ENCODE measurements at regions not wholly inside any gene's neighbourhood (a gene's known extent, or its start where the extent isn't known, plus 50 kb on each side); places are given as distances from the start of the nearest gene placed in this dataset.

DNA sequence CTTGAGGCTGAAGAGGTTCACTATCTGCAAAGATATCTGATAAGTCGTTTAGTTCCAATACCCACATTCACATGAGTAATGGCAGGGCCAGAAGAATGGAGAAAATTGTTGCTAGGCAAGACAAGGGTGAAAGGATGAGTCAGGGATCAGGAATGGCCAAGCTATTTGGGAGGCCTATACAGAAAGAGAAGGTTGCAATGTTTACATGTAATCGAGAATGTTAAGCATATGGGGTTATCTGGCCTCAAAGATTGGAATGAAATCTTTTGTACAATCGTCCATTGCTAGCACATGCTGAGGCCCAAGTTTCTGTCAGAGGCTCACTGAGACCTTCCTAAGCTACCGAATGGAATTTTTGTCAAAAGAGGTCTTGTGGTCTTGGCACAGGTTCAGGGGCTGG lies 299.9 kb upstream of the PLD5 start:
- Histone ChIP-seq H3K4me1 (ENCODE audit: insufficient read depth, low read length) (no peaks in the 10 kb centered on the region), H2AFZ (ENCODE audit: low read length) (no peak overlapping the region), H3K9me3 (ENCODE audit: low read length) (no peaks in the 10 kb centered on the region), H3K79me2 (ENCODE audit: insufficient read depth, low read length) (no peaks in the 10 kb centered on the region), H3K27me3 (ENCODE audit: control insufficient read depth in 1 of 2, insufficient read depth in 2 of 2, low read length in 2 of 2) (no peaks in the 10 kb centered on the region; a peak in 1 of 5 replicates), H3K4me2 (ENCODE audit: low read depth, low read length) (no peak overlapping the region), H3K27ac (ENCODE audit: extremely low read length, insufficient read depth, low read length) (no peak overlapping the region), H4K20me1 (ENCODE audit: insufficient read depth, low read length) (no peaks in the 10 kb centered on the region), H3K9ac (ENCODE audit: insufficient read depth, low read depth, low read length) (no peak overlapping the region), H3K4me3 (replicated peaks in 1 of 3; ENCODE audit: insufficient read depth in 1 of 3, low read depth in 2 of 3, low read length in 3 of 3) (no peak overlapping the region), H3K36me3 (replicated peaks in 1 of 2; ENCODE audit: control insufficient read depth in 1 of 2, insufficient read depth in 2 of 2, low read length in 2 of 2) (no peaks in the 10 kb centered on the region)
- DNase-seq (ENCODE audit: low spot score) = no peak
- WGBS (ENCODE audit: low lambda C conversion rate) = 0% methylated on average over 4 of the region's 4 CpGs
- no peak for FAIRE-seq
- TF ChIP-seq MED8 (CRISPR knock-in tag; IDR thresholded peaks at IDR 0.05; ENCODE audit: insufficient replicate concordance) (no peak), EED (CRISPR knock-in tag; IDR thresholded peaks at IDR 0.05) (no peak), TBX3 (IDR thresholded peaks at IDR 0.05; ENCODE audit: borderline replicate concordance) (no peak), ETV5 (CRISPR knock-in tag; IDR thresholded peaks at IDR 0.05; ENCODE audit: borderline replicate concordance) (no peak)
- TF ChIP-seq, protein P1, sequence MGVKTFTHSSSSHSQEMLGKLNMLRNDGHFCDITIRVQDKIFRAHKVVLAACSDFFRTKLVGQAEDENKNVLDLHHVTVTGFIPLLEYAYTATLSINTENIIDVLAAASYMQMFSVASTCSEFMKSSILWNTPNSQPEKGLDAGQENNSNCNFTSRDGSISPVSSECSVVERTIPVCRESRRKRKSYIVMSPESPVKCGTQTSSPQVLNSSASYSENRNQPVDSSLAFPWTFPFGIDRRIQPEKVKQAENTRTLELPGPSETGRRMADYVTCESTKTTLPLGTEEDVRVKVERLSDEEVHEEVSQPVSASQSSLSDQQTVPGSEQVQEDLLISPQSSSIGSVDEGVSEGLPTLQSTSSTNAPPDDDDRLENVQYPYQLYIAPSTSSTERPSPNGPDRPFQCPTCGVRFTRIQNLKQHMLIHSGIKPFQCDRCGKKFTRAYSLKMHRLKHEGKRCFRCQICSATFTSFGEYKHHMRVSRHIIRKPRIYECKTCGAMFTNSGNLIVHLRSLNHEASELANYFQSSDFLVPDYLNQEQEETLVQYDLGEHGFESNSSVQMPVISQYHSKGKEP (CRISPR knock-in tag; IDR thresholded peaks at IDR 0.05) = no peak
- CTCF ChIA-PET (ENCODE audit: low intra/inter-chr PET ratio, low total read pairs) = no interaction called here
- no peak for ATAC-seq
- no TSS peak for BruUV-seq (replicated peaks)
- intact Hi-C loops (cut with micrococcal nuclease; ENCODE audit: unreplicated experiment) (no loop called here), in situ Hi-C loops (cut with HindIII; ENCODE audit: extremely low pct_ligation_motif_present, low pct_unique_long_range_greater_than_20kb) (no loop called here)
- POLR2A ChIA-PET = no interaction called here

DNA sequence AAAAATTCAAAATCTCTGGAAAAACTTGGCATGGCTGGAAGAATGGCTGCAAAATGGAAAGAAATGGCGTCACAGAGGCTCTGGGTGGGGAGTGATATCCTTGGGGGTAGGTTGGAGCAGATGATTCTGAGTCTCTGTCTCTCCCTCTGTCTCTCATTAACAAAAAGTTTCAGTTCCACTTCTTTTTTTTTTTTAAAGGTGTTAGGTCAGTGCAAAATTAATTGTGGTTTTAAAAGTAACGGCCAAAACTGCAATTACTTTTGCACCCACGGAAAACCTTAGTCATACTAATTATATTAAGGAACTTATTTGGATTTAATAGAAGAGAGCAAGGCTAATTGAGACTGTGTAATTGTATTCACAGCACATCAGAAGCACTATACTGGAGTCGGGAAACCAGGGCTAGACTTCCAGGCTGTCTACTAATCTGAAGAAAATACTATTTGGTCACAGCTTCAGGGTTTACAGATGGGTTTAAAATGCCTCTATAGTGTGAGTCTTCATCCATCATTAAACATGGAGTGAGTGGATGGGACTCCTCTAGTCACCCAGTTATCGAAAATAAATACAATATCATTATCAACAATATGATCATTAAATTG lies 289.1 kb upstream of the PLD5 start:
- BruUV-seq (replicated peaks) = no TSS peak
- CTCF ChIA-PET (ENCODE audit: low intra/inter-chr PET ratio, low total read pairs) = no interaction called here
- TF ChIP-seq CENPX (CRISPR knock-in tag; IDR thresholded peaks at IDR 0.05) (no peak), NKX3-1 (CRISPR knock-in tag; IDR thresholded peaks at IDR 0.05) (no peak), ZNF441 (CRISPR knock-in tag; IDR thresholded peaks at IDR 0.05; ENCODE audit: borderline replicate concordance) (no peak), GFI1 (CRISPR knock-in tag; IDR thresholded peaks at IDR 0.05; ENCODE audit: borderline replicate concordance) (no peak), ZNF720 (CRISPR knock-in tag; IDR thresholded peaks at IDR 0.05) (no peak), ZNF33A (CRISPR knock-in tag; IDR thresholded peaks at IDR 0.05; ENCODE audit: borderline replicate concordance) (no peak)
- TF ChIP-seq, protein P2, sequence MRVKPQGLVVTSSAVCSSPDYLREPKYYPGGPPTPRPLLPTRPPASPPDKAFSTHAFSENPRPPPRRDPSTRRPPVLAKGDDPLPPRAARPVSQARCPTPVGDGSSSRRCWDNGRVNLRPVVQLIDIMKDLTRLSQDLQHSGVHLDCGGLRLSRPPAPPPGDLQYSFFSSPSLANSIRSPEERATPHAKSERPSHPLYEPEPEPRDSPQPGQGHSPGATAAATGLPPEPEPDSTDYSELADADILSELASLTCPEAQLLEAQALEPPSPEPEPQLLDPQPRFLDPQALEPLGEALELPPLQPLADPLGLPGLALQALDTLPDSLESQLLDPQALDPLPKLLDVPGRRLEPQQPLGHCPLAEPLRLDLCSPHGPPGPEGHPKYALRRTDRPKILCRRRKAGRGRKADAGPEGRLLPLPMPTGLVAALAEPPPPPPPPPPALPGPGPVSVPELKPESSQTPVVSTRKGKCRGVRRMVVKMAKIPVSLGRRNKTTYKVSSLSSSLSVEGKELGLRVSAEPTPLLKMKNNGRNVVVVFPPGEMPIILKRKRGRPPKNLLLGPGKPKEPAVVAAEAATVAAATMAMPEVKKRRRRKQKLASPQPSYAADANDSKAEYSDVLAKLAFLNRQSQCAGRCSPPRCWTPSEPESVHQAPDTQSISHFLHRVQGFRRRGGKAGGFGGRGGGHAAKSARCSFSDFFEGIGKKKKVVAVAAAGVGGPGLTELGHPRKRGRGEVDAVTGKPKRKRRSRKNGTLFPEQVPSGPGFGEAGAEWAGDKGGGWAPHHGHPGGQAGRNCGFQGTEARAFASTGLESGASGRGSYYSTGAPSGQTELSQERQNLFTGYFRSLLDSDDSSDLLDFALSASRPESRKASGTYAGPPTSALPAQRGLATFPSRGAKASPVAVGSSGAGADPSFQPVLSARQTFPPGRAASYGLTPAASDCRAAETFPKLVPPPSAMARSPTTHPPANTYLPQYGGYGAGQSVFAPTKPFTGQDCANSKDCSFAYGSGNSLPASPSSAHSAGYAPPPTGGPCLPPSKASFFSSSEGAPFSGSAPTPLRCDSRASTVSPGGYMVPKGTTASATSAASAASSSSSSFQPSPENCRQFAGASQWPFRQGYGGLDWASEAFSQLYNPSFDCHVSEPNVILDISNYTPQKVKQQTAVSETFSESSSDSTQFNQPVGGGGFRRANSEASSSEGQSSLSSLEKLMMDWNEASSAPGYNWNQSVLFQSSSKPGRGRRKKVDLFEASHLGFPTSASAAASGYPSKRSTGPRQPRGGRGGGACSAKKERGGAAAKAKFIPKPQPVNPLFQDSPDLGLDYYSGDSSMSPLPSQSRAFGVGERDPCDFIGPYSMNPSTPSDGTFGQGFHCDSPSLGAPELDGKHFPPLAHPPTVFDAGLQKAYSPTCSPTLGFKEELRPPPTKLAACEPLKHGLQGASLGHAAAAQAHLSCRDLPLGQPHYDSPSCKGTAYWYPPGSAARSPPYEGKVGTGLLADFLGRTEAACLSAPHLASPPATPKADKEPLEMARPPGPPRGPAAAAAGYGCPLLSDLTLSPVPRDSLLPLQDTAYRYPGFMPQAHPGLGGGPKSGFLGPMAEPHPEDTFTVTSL (CRISPR knock-in tag; IDR thresholded peaks at IDR 0.05; ENCODE audit: borderline replicate concordance) = no peak

More for the DNA sequence above, 289.1 kb upstream of the PLD5 start:
- Histone ChIP-seq H3K27me3 (ENCODE audit: control insufficient read depth in 1 of 2, insufficient read depth in 2 of 2, low read length in 2 of 2) (no peaks in the 10 kb centered on the region; a peak in 1 of 5 replicates), H3K9ac (ENCODE audit: insufficient read depth, low read depth, low read length) (no peak overlapping the region), H3K27ac (ENCODE audit: extremely low read length, insufficient read depth, low read length) (no peak overlapping the region), H4K20me1 (ENCODE audit: insufficient read depth, low read length) (no peaks in the 10 kb centered on the region), H3K36me3 (replicated peaks in 1 of 2; ENCODE audit: control insufficient read depth in 1 of 2, insufficient read depth in 2 of 2, low read length in 2 of 2) (no peaks in the 10 kb centered on the region), H3K9me3 (ENCODE audit: low read length) (no peaks in the 10 kb centered on the region), H3K79me2 (ENCODE audit: insufficient read depth, low read length) (no peaks in the 10 kb centered on the region), H3K4me2 (ENCODE audit: low read depth, low read length) (no peak overlapping the region), H2AFZ (ENCODE audit: low read length) (no peak overlapping the region), H3K4me1 (ENCODE audit: insufficient read depth, low read length) (no peaks in the 10 kb centered on the region), H3K4me3 (replicated peaks in 1 of 3; ENCODE audit: insufficient read depth in 1 of 3, low read depth in 2 of 3, low read length in 3 of 3) (no peak overlapping the region)
- POLR2A ChIA-PET = no interaction called here
- in situ Hi-C loops (cut with HindIII; ENCODE audit: extremely low pct_ligation_motif_present, low pct_unique_long_range_greater_than_20kb) (no loop called here), intact Hi-C loops (cut with micrococcal nuclease; ENCODE audit: unreplicated experiment) (no loop called here)
- no peak for DNase-seq (ENCODE audit: low spot score)
- no peak for ATAC-seq
- 2% methylated on average over 5 of the region's 5 CpGs for WGBS (ENCODE audit: low lambda C conversion rate)
- FAIRE-seq = no peak
